ENCODE measurements at regions not wholly inside any gene's neighbourhood (a gene's known extent, or its start where the extent isn't known, plus 50 kb on each side); places are given as distances from the start of the nearest gene placed in this dataset.

DNA sequence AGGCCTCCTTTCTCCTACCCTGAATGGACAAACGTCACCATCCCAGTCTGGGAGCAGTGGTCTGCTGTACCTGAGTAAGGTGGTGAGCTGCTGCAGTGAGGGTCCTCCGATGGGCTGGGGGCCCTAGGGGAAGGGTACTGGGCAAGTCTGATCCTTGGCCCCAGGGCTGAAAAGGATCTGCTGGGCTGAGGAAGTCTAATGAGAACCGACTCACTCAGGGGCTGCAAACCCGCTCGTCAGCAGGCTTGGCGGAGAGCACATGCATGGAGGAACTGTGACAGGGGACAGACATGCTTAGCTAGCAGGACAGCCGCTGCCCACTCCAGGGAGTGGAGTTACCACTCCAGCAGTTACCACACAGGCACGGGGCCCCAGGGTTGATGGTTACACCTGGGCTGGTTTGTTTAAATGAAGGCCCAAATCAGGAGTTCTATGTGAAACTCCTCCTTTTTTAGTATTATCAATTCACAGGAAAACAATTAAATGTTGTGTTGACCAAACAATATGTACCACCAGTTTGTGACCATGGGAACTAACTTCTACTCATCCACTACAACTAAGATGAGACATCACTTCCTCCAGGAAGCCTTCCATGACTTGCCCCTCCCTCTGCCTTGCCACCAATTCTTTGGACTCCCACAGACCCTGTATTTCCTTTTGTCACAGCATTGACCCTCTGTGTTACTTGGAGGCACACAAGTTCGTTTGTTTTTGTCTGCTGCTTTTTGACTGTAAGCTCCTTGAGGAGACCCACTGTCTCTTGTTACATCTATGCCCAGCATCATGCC lies 56.1 kb upstream of the CPLX2 start:
- TF ChIP-seq POLR2AphosphoS5 (IDR thresholded peaks at IDR 0.05), result no peak
- no peak for TF ChIP-seq POLR2A (IDR thresholded peaks at IDR 0.05; ENCODE audit: low read depth)
- TF ChIP-seq, protein P1, sequence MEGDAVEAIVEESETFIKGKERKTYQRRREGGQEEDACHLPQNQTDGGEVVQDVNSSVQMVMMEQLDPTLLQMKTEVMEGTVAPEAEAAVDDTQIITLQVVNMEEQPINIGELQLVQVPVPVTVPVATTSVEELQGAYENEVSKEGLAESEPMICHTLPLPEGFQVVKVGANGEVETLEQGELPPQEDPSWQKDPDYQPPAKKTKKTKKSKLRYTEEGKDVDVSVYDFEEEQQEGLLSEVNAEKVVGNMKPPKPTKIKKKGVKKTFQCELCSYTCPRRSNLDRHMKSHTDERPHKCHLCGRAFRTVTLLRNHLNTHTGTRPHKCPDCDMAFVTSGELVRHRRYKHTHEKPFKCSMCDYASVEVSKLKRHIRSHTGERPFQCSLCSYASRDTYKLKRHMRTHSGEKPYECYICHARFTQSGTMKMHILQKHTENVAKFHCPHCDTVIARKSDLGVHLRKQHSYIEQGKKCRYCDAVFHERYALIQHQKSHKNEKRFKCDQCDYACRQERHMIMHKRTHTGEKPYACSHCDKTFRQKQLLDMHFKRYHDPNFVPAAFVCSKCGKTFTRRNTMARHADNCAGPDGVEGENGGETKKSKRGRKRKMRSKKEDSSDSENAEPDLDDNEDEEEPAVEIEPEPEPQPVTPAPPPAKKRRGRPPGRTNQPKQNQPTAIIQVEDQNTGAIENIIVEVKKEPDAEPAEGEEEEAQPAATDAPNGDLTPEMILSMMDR (IDR thresholded peaks at IDR 0.05), result no peak
